ENCODE measurements at regions not wholly inside any gene's neighbourhood (a gene's known extent, or its start where the extent isn't known, plus 50 kb on each side); places are given as distances from the start of the nearest gene placed in this dataset.

GRCh38 chr11:80512491-80512890, 1071.7 kb upstream of the TENM4 start:
- ChIA-PET CTCF (no interaction called here), POLR2A (no interaction called here)
- Histone ChIP-seq H3K27me3 (ENCODE audit: control insufficient read depth, insufficient read depth, low read length) (no peaks in the 10 kb centered on the region), H3K4me3 (ENCODE audit: low read depth, low read length) (no peak overlapping the region), H3K36me3 (ENCODE audit: control insufficient read depth, insufficient read depth, low read length) (no peaks in the 10 kb centered on the region)
- no peak for DNase-seq (ENCODE audit: low read depth)
- no peak for TF ChIP-seq CTCF (IDR thresholded peaks at IDR 0.05; ENCODE audit: insufficient read depth, low read depth, low read length)

- CTCF ChIA-PET = interaction anchor here (0.5 to 1.0 kb wide), 2 partner anchors 14 to 25 kb away, joined by 3 to 4 read pairs; no protein-coding TSS in a partner anchor
- no peak for TF ChIP-seq CTCF (IDR thresholded peaks at IDR 0.05; ENCODE audit: insufficient read depth, low read depth, low read length)
- Histone ChIP-seq H3K27me3 (ENCODE audit: control insufficient read depth, insufficient read depth, low read length) (no peaks in the 10 kb centered on the region), H3K36me3 (ENCODE audit: control insufficient read depth, insufficient read depth, low read length) (no peaks in the 10 kb centered on the region), H3K4me3 (ENCODE audit: low read depth, low read length) (no peak overlapping the region)
- POLR2A ChIA-PET = no interaction called here
- DNase-seq (ENCODE audit: low read depth) = no peak
Observed at GRCh38 chr11:80505771-80506170, 1064.9 kb upstream of the TENM4 start.

GRCh38 chr11:80503990-80504389, 1063.2 kb upstream of the TENM4 start:
- H3K4me3 ChIP-seq (ENCODE audit: low read depth, low read length) = no peak overlapping the region
- H3K36me3 ChIP-seq (ENCODE audit: control insufficient read depth, insufficient read depth, low read length) = no peaks in the 10 kb centered on the region
- no peak for DNase-seq (ENCODE audit: low read depth)
- no peaks in the 10 kb centered on the region for H3K27me3 ChIP-seq (ENCODE audit: control insufficient read depth, insufficient read depth, low read length)
- ChIA-PET CTCF (no interaction called here), POLR2A (no interaction called here)
- TF ChIP-seq CTCF (IDR thresholded peaks at IDR 0.05; ENCODE audit: insufficient read depth, low read depth, low read length) = no peak

GRCh38 chr11:80502511-80502910, 1061.7 kb upstream of the TENM4 start:
- H3K27me3 ChIP-seq (ENCODE audit: control insufficient read depth, insufficient read depth, low read length) = no peaks in the 10 kb centered on the region
- DNase-seq (ENCODE audit: low read depth) = no peak
- no peak overlapping the region for H3K4me3 ChIP-seq (ENCODE audit: low read depth, low read length)
- ChIA-PET CTCF (no interaction called here), POLR2A (no interaction called here)
- TF ChIP-seq CTCF (IDR thresholded peaks at IDR 0.05; ENCODE audit: insufficient read depth, low read depth, low read length) = no peak
- no peaks in the 10 kb centered on the region for H3K36me3 ChIP-seq (ENCODE audit: control insufficient read depth, insufficient read depth, low read length)

- DNase-seq (ENCODE audit: low read depth) = no peak
Observed at GRCh38 chr11:80495116-80495515, 1054.3 kb upstream of the TENM4 start.

More at GRCh38 chr11:80495116-80495515, 1054.3 kb upstream of the TENM4 start:
- ChIA-PET CTCF (no interaction called here), POLR2A (no interaction called here)
- no peak for TF ChIP-seq CTCF (IDR thresholded peaks at IDR 0.05; ENCODE audit: insufficient read depth, low read depth, low read length)
- Histone ChIP-seq H3K4me3 (ENCODE audit: low read depth, low read length) (no peak overlapping the region), H3K27me3 (ENCODE audit: control insufficient read depth, insufficient read depth, low read length) (no peaks in the 10 kb centered on the region), H3K36me3 (ENCODE audit: control insufficient read depth, insufficient read depth, low read length) (no peaks in the 10 kb centered on the region)
